GM12891 (cell line): ENCODE measurements at regions not wholly inside any gene's neighbourhood (a gene's known extent, or its start where the extent isn't known, plus 50 kb on each side); places are given as distances from the start of the nearest gene placed in this dataset.

Experiments used
- POLR2A ChIP-seq: IDR thresholded peaks from 2 replicates; pipeline ENCODE4 v1.6.1; 2011; ENCODE audit warnings: low read depth, low read length, control low read depth
- POLR2AphosphoS5 ChIP-seq: IDR thresholded peaks from 2 replicates; pipeline ENCODE4 v1.6.1; 2011; ENCODE audit warnings: low read depth, low read length, control low read depth
- SPI1 ChIP-seq: IDR thresholded peaks from 2 replicates; pipeline ENCODE4 v1.6.1; 2011; ENCODE audit warnings: low read depth, low read length, control low read depth
- TAF1 ChIP-seq: IDR thresholded peaks from 2 replicates; pipeline ENCODE4 v1.6.1; 2011; ENCODE audit warnings: low read depth, low read length, control low read depth

DNA sequence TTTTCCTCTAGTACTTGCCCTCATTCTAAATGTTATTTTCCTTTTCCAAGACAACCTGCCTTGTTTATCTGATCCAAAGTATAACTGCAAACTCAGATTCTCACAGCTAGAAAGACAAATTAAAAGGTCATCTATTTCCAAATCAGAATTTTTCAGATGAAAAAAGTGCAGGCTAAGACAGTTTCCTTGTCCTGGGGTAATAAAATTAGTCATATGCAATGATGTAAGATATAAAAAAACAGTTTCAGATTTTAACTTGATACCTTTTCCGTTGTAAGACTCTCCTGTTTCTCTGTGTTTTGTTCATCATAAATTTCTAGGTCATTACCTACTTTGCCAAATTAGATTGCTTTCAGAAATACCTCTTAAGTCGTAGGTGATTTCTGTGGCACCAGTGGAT lies 238.4 kb upstream of the PEX5L start:
- TF ChIP-seq POLR2AphosphoS5: no peak
- TF ChIP-seq POLR2A: no peak
- no peak for TF ChIP-seq TAF1
- TF ChIP-seq SPI1: no peak
